VCaP (cell line): ENCODE measurements at regions not wholly inside any gene's neighbourhood (a gene's known extent, or its start where the extent isn't known, plus 50 kb on each side); places are given as distances from the start of the nearest gene placed in this dataset.
"Not testable (repeated sequence)": the region's sequence is repeated elsewhere in the genome, so short reads cannot be mapped to it uniquely, and the experiment has no call there.

Experiments used
- H3K27ac ChIP-seq: fragments of 450-650 bp; 2 replicates; pipeline ENCODE4 v1.5.1; 2017
- CTCF ChIP-seq: fragments of 450-650 bp; conservative IDR thresholded peaks from 2 replicates; pipeline ENCODE4 v1.5.1; 2017; ENCODE audit warnings: mild to moderate bottlenecking, moderate library complexity

- H3K27ac ChIP-seq = no peak overlapping the region
- no peak for TF ChIP-seq CTCF
These were observed 242.7 kb downstream of the ASXL3 start for GRCh38 chr18:33820517-33821371.

GRCh38 chr18:33819692-33820343 lies 241.8 kb downstream of the ASXL3 start:
- H3K27ac ChIP-seq = not testable (repeated sequence)

DNA sequence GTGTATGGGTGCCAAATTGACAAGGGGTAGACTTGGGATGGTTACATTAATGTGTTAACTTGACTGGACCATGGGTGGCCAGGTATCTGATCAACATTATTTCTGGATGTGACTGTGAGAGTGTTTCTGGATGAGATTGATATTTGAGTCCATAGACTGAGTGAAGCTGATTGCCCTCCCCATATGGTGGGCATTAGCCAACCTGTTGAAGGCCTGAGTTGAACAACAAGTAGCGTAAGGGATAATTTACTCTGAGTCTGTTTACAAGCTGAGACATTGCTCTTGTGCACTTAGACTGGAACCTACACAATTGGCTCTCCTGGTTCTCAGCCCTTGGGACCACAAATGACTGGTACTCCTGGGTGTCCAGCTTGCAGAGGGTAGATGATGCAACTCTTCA lies 240.1 kb downstream of the ASXL3 start:
- no peak for TF ChIP-seq CTCF
- H3K27ac ChIP-seq = no peak overlapping the region

DNA sequence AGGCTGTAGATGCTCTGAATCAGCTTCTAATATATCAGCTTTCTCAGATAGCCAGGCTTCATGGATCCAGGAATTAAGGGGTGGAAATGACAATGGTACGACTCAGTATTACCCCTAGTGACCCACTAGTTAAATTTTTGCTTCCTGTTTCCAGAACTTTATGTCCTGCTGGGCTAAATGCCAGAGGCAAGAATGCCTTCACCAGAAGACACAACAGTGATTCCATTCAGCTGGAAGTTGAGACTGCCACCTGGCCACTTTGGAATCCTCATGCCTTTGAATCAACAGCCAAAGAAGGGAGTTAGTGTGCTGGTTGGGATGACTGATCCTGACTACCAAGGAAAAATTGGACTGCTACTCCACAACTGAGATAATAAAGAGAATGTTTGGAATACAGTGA lies 239.1 kb downstream of the ASXL3 start:
- no peak for TF ChIP-seq CTCF
- H3K27ac ChIP-seq = no peak overlapping the region

GRCh38 chr18:33814546-33814945 lies 236.5 kb downstream of the ASXL3 start:
- no peak overlapping the region for H3K27ac ChIP-seq
- no peak for TF ChIP-seq CTCF

DNA sequence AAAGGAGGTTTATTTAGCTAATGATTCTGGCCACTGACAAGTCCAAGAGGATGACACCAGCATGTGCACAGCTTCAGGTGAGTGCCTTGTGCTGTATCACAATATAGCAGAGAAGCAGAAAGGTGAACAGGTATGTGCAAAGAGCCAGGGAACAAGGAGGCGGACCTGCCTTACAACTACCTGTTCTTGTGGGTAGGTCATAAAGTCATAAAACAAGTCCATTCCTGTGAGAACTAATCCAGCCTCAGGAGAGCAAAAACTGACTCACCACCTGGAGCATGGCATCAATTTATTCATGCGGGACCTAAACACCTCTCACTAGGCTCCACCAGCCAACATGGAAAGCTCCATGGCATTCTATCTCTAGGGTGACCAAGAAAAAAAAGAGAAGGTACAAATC lies 234.2 kb downstream of the ASXL3 start:
- TF ChIP-seq CTCF = no peak
- no peak overlapping the region for H3K27ac ChIP-seq

- TF ChIP-seq CTCF = no peak
- no peak overlapping the region for H3K27ac ChIP-seq
These were observed 227.6 kb downstream of the ASXL3 start for GRCh38 chr18:33805592-33805991.

- TF ChIP-seq CTCF = no peak
- peak overlapping the region; percentile 82 for H3K27ac ChIP-seq
These were observed 226.2 kb downstream of the ASXL3 start for GRCh38 chr18:33804258-33804657.
